WERI-Rb-1 (cell line): ENCODE measurements at regions not wholly inside any gene's neighbourhood (a gene's known extent, or its start where the extent isn't known, plus 50 kb on each side); places are given as distances from the start of the nearest gene placed in this dataset.
A peak's percentile ranks its signal among the peaks of the same experiment; 100 is the strongest.

Experiments
- DNase-seq: peaks from one replicate; pipeline ENCODE4 v3.0.0-alpha.2; 2020
- H3K27ac ChIP-seq: fragments of 250-450 bp; sonication (Bioruptor Pico); 2 replicates; pipeline ENCODE4 v1.5.1; 2020; ENCODE audit warnings: mild to moderate bottlenecking, moderate library complexity
- H3K27me3 ChIP-seq: fragments of 250-450 bp; sonication (Bioruptor Pico); 2 replicates; pipeline ENCODE4 v1.5.1; 2021; ENCODE audit warnings: mild to moderate bottlenecking, low read depth, moderate library complexity; ENCODE audit not compliant: insufficient read depth, severe bottlenecking
- H3K36me3 ChIP-seq: fragments of 250-450 bp; sonication (Bioruptor Pico); 2 replicates; pipeline ENCODE4 v1.5.1; 2020; ENCODE audit warnings: mild to moderate bottlenecking, moderate library complexity
- H3K4me3 ChIP-seq: 2 replicates; pipeline ENCODE4 v1.5.1; 2011; ENCODE audit warnings: low read depth, mild to moderate bottlenecking, control low read depth, low read length
- H3K9me3 ChIP-seq: fragments of 250-450 bp; sonication (Bioruptor Pico); 2 replicates; pipeline ENCODE4 v1.5.1; 2021; ENCODE audit warnings: mild to moderate bottlenecking, moderate library complexity; ENCODE audit not compliant: severe bottlenecking
- CTCF ChIP-seq: IDR thresholded peaks from 2 replicates; pipeline ENCODE4 v1.5.1; 2011; ENCODE audit warnings: low read depth, mild to moderate bottlenecking, control low read depth, inconsistent platforms, low read length

GRCh38 chr2:221130431-221130830 lies 441.7 kb downstream of the EPHA4 start:
- no peak overlapping the region for H3K27ac ChIP-seq

GRCh38 chr2:221133941-221134340 lies 438.2 kb downstream of the EPHA4 start:
- Histone ChIP-seq H3K36me3 (no peaks in the 10 kb centered on the region), H3K27ac (peak overlapping the region; percentile 25; the same call in 1 of the 2 replicates), H3K9me3 (peaks cover 2% of the 10 kb centered on the region), H3K27me3 (no peaks in the 10 kb centered on the region), H3K4me3 (no peak overlapping the region)
- no peak for DNase-seq
- TF ChIP-seq CTCF: no peak

More at GRCh38 chr2:221130431-221130830, 441.7 kb downstream of the EPHA4 start:
- H3K9me3 ChIP-seq: peaks cover 13% of the 10 kb centered on the region
- no peak overlapping the region for H3K4me3 ChIP-seq
- TF ChIP-seq CTCF: no peak
- no peaks in the 10 kb centered on the region for H3K27me3 ChIP-seq
- DNase-seq: no peak
- H3K36me3 ChIP-seq: no peaks in the 10 kb centered on the region

GRCh38 chr2:221134718-221135117 lies 437.4 kb downstream of the EPHA4 start:
- no peak for TF ChIP-seq CTCF
- DNase-seq: no peak
- Histone ChIP-seq H3K27me3 (no peaks in the 10 kb centered on the region), H3K4me3 (no peak overlapping the region), H3K9me3 (no peaks in the 10 kb centered on the region), H3K36me3 (no peaks in the 10 kb centered on the region), H3K27ac (no peak overlapping the region)

GRCh38 chr2:221135699-221136098 lies 436.4 kb downstream of the EPHA4 start:
- H3K4me3 ChIP-seq: no peak overlapping the region
- H3K27me3 ChIP-seq: no peaks in the 10 kb centered on the region
- no peaks in the 10 kb centered on the region for H3K36me3 ChIP-seq
- TF ChIP-seq CTCF: no peak
- no peak overlapping the region for H3K27ac ChIP-seq
- no peak for DNase-seq
- no peaks in the 10 kb centered on the region for H3K9me3 ChIP-seq

- no peak for TF ChIP-seq CTCF
- no peaks in the 10 kb centered on the region for H3K9me3 ChIP-seq
- H3K27me3 ChIP-seq: no peaks in the 10 kb centered on the region
- no peak overlapping the region for H3K4me3 ChIP-seq
- H3K36me3 ChIP-seq: no peaks in the 10 kb centered on the region
- no peak overlapping the region for H3K27ac ChIP-seq
- DNase-seq: no peak
Measured at GRCh38 chr2:221137385-221137784, 434.7 kb downstream of the EPHA4 start.

- Histone ChIP-seq H3K27ac (no peak overlapping the region), H3K27me3 (no peaks in the 10 kb centered on the region), H3K4me3 (no peak overlapping the region), H3K36me3 (no peaks in the 10 kb centered on the region), H3K9me3 (no peaks in the 10 kb centered on the region)
- no peak for DNase-seq
- TF ChIP-seq CTCF: no peak
Measured at GRCh38 chr2:221142341-221142740, 429.8 kb downstream of the EPHA4 start.
